ENCODE measurements at regions not wholly inside any gene's neighbourhood (a gene's known extent, or its start where the extent isn't known, plus 50 kb on each side); places are given as distances from the start of the nearest gene placed in this dataset.

DNA sequence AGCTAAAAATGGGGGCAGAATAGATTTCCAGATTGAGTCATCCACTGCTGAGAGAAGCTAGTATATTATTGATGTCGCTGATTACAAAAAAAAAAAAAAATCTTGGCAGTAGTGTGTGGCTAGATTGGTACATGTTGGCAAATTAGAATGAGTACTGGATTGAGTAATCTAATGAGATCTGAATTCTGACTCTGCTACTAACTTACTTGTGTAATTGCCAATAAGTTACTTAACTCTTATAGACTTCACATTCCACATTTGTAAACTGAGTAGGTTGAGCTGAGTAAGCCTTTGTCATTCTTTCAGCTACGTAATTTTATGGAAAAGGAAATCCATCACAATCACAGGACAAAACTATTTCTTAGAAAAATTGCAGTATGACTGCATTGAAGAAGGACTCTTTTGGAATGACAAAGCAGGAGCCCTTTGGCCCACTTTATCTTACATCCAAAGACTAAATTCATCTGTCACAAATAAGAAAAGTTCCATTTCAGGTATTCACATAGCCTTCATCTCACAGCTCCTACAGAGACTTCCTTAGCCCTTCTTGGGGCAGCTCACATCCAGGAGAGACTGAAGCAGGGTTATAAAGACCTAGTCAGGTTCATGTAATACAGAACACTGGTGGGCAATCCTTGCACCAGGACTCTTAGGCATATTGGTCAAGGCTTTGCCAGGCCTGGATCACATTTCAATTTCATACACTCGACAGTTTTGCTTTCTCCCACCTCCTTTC lies 197.3 kb upstream of the CPNE8 start:
- TF ChIP-seq EP300 (IDR thresholded peaks at IDR 0.05; ENCODE audit: low read length) (no peak), ZNF384 (IDR thresholded peaks at IDR 0.05; ENCODE audit: low read depth, low read length) (no peak), ETV5 (CRISPR knock-in tag; IDR thresholded peaks at IDR 0.05; ENCODE audit: low read depth) (no peak), ATF7 (IDR thresholded peaks at IDR 0.05) (no peak), SMARCC2 (IDR thresholded peaks at IDR 0.05; ENCODE audit: low read depth) (no peak), EZH2 (IDR thresholded peaks at IDR 0.05; ENCODE audit: borderline replicate concordance, low read depth, low read length) (no peak), KLF13 (tag; IDR thresholded peaks at IDR 0.05; ENCODE audit: borderline replicate concordance, low read depth) (no peak)
- TF ChIP-seq, protein P1, sequence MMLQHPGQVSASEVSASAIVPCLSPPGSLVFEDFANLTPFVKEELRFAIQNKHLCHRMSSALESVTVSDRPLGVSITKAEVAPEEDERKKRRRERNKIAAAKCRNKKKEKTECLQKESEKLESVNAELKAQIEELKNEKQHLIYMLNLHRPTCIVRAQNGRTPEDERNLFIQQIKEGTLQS (IDR thresholded peaks at IDR 0.05): no peak
- TF ChIP-seq, protein P1 (CRISPR knock-in tag; conservative IDR thresholded peaks at IDR 0.05): no peak

Measured in K562 (cell line).